Stimulated activated effector memory CD8-positive, alpha-beta T cell treated with anti-CD3 and anti-CD28 coated beads, Interleukin-12 subunit alpha, Interleukin-12 subunit beta, amount 100 ng/mL, for 72 hours (primary cell): ENCODE measurements at regions not wholly inside any gene's neighbourhood (a gene's known extent, or its start where the extent isn't known, plus 50 kb on each side); places are given as distances from the start of the nearest gene placed in this dataset.

Source experiments
- ATAC-seq: fragments of 150-1000 bp; cut with Tn5 transposase; 2 replicates; pipeline ENCODE4 v1.10.0; 2021
- DNase-seq, 2 donors: peaks; one replicate each; pipeline ENCODE4 v3.0.0; 2021 to 2022; ENCODE audit warnings: low spot score in 2 of 2
- H3K27ac Mint-ChIP-seq: one replicate; pipeline ENCODE4 v1.8.0; 2022; ENCODE audit warnings: mild to moderate bottlenecking, mixed read lengths
- H3K36me3 Mint-ChIP-seq: one replicate; pipeline ENCODE4 v1.8.0; 2022; ENCODE audit warnings: mild to moderate bottlenecking, mixed read lengths
- H3K4me1 Mint-ChIP-seq: one replicate; pipeline ENCODE4 v1.8.0; 2022; ENCODE audit warnings: mixed read lengths
- H3K4me3 Mint-ChIP-seq: one replicate; pipeline ENCODE4 v1.8.0; 2022; ENCODE audit warnings: mild to moderate bottlenecking, mixed read lengths
- H3K9me3 Mint-ChIP-seq: one replicate; pipeline ENCODE4 v1.8.0; 2022; ENCODE audit warnings: mixed read lengths

GRCh38 chr11:70524096-70524922 lies 126.0 kb downstream of the CTTN start:
- ATAC-seq (no peak), DNase-seq (no peak)
- Mint-ChIP-seq H3K9me3 (no peaks in the 10 kb centered on the region), H3K36me3 (no peaks in the 10 kb centered on the region), H3K4me1 (no peaks in the 10 kb centered on the region), H3K27ac (no peak overlapping the region), H3K4me3 (no peak overlapping the region)

GRCh38 chr11:70525006-70525405 lies 126.7 kb downstream of the CTTN start:
- ATAC-seq: no peak
- DNase-seq: no peak
- Mint-ChIP-seq H3K27ac (no peak overlapping the region), H3K4me1 (no peaks in the 10 kb centered on the region), H3K9me3 (no peaks in the 10 kb centered on the region), H3K36me3 (no peaks in the 10 kb centered on the region), H3K4me3 (no peak overlapping the region)

- no peaks in the 10 kb centered on the region for H3K36me3 Mint-ChIP-seq
- H3K4me1 Mint-ChIP-seq: no peaks in the 10 kb centered on the region
- H3K27ac Mint-ChIP-seq: no peak overlapping the region
- no peaks in the 10 kb centered on the region for H3K9me3 Mint-ChIP-seq
- ATAC-seq (no peak), DNase-seq (no peak)
- no peak overlapping the region for H3K4me3 Mint-ChIP-seq
These were observed 127.1 kb downstream of the CTTN start for GRCh38 chr11:70525466-70525865.

GRCh38 chr11:70526116-70527045 lies 128.1 kb downstream of the CTTN start:
- H3K36me3 Mint-ChIP-seq: no peaks in the 10 kb centered on the region
- no peak overlapping the region for H3K27ac Mint-ChIP-seq
- no peak for DNase-seq
- H3K4me3 Mint-ChIP-seq: no peak overlapping the region
- no peak for ATAC-seq
- H3K9me3 Mint-ChIP-seq: no peaks in the 10 kb centered on the region
- H3K4me1 Mint-ChIP-seq: no peaks in the 10 kb centered on the region

GRCh38 chr11:70527046-70527395 lies 128.7 kb downstream of the CTTN start:
- ATAC-seq: no peak
- no peak overlapping the region for H3K4me3 Mint-ChIP-seq
- no peaks in the 10 kb centered on the region for H3K4me1 Mint-ChIP-seq
- DNase-seq: no peak
- H3K36me3 Mint-ChIP-seq: no peaks in the 10 kb centered on the region
- H3K9me3 Mint-ChIP-seq: no peaks in the 10 kb centered on the region
- no peak overlapping the region for H3K27ac Mint-ChIP-seq

GRCh38 chr11:70527429-70528045 lies 129.2 kb downstream of the CTTN start:
- DNase-seq: no peak
- Mint-ChIP-seq H3K36me3 (no peaks in the 10 kb centered on the region), H3K27ac (no peak overlapping the region), H3K4me1 (no peaks in the 10 kb centered on the region), H3K9me3 (no peaks in the 10 kb centered on the region), H3K4me3 (no peak overlapping the region)
- ATAC-seq: no peak

- Mint-ChIP-seq H3K36me3 (no peaks in the 10 kb centered on the region), H3K27ac (no peak overlapping the region), H3K4me1 (no peaks in the 10 kb centered on the region), H3K9me3 (no peaks in the 10 kb centered on the region), H3K4me3 (no peak overlapping the region)
- ATAC-seq (no peak), DNase-seq (no peak)
These were observed 129.9 kb downstream of the CTTN start for GRCh38 chr11:70528046-70528793.

GRCh38 chr11:70528794-70529580 lies 130.7 kb downstream of the CTTN start:
- no peak for DNase-seq
- H3K4me3 Mint-ChIP-seq: no peak overlapping the region
- no peaks in the 10 kb centered on the region for H3K4me1 Mint-ChIP-seq
- no peaks in the 10 kb centered on the region for H3K9me3 Mint-ChIP-seq
- no peaks in the 10 kb centered on the region for H3K36me3 Mint-ChIP-seq
- no peak for ATAC-seq
- H3K27ac Mint-ChIP-seq: no peak overlapping the region

GRCh38 chr11:70530010-70530409 lies 131.7 kb downstream of the CTTN start:
- Mint-ChIP-seq H3K4me3 (no peak overlapping the region), H3K36me3 (no peaks in the 10 kb centered on the region), H3K4me1 (no peaks in the 10 kb centered on the region), H3K27ac (no peak overlapping the region), H3K9me3 (peaks cover under 1% of the 10 kb centered on the region)
- no peak for ATAC-seq
- no peak for DNase-seq

- Mint-ChIP-seq H3K9me3 (peaks cover 3% of the 10 kb centered on the region), H3K4me3 (no peak overlapping the region), H3K4me1 (no peaks in the 10 kb centered on the region), H3K36me3 (no peaks in the 10 kb centered on the region), H3K27ac (no peak overlapping the region)
- DNase-seq (no peak), ATAC-seq (no peak)
These were observed 132.4 kb downstream of the CTTN start for GRCh38 chr11:70530629-70531185.

- Mint-ChIP-seq H3K9me3 (peaks cover 3% of the 10 kb centered on the region), H3K4me1 (no peaks in the 10 kb centered on the region), H3K27ac (no peak overlapping the region), H3K36me3 (no peaks in the 10 kb centered on the region), H3K4me3 (no peak overlapping the region)
- ATAC-seq: no peak
- DNase-seq: no peak
These were observed 133.1 kb downstream of the CTTN start for GRCh38 chr11:70531281-70532065.

- Mint-ChIP-seq H3K9me3 (peaks cover 3% of the 10 kb centered on the region), H3K4me3 (no peak overlapping the region), H3K27ac (no peak overlapping the region), H3K36me3 (no peaks in the 10 kb centered on the region), H3K4me1 (no peaks in the 10 kb centered on the region)
- DNase-seq (no peak), ATAC-seq (no peak)
These were observed 133.7 kb downstream of the CTTN start for GRCh38 chr11:70532066-70532440.

- peaks cover 3% of the 10 kb centered on the region for H3K9me3 Mint-ChIP-seq
- no peak for ATAC-seq
- H3K36me3 Mint-ChIP-seq: no peaks in the 10 kb centered on the region
- no peak overlapping the region for H3K27ac Mint-ChIP-seq
- H3K4me3 Mint-ChIP-seq: no peak overlapping the region
- DNase-seq: no peak
- H3K4me1 Mint-ChIP-seq: no peaks in the 10 kb centered on the region
These were observed 134.4 kb downstream of the CTTN start for GRCh38 chr11:70532731-70533130.
